IMR-90 (cell line): ENCODE measurements at regions not wholly inside any gene's neighbourhood (a gene's known extent, or its start where the extent isn't known, plus 50 kb on each side); places are given as distances from the start of the nearest gene placed in this dataset.

Experiments used
- FOS ChIP-seq: fragments of 150-350 bp; IDR thresholded peaks from 2 replicates; pipeline ENCODE4 v1.6.1; 2016; ENCODE audit warnings: low read depth, low read length
- MAFK ChIP-seq: IDR thresholded peaks from 2 replicates; pipeline ENCODE4 v1.6.1; 2012; ENCODE audit warnings: low read depth, low read length, improper control_type of control experiment
- POLR2A ChIP-seq: IDR thresholded peaks from 2 replicates; pipeline ENCODE4 v1.6.1; 2012; ENCODE audit warnings: mild to moderate bottlenecking, low read depth, low read length
- RAD21 ChIP-seq: IDR thresholded peaks from 2 replicates; pipeline ENCODE4 v1.6.1; 2012; ENCODE audit warnings: low read length, improper control_type of control experiment
- RCOR1 ChIP-seq: IDR thresholded peaks from 2 replicates; pipeline ENCODE4 v1.6.1; 2012; ENCODE audit warnings: mild to moderate bottlenecking, low read length, improper control_type of control experiment; ENCODE audit not compliant: insufficient replicate concordance
- TF ChIP-seq, protein P1 (sequence below): conservative IDR thresholded peaks from 2 replicates; pipeline ENCODE4 v1.5.1; 2012; ENCODE audit warnings: mild to moderate bottlenecking, low read depth, low read length, improper control_type of control experiment
- TF ChIP-seq, protein P2 (sequence below): fragments of 150-350 bp; IDR thresholded peaks from 2 replicates; pipeline ENCODE4 v1.6.1; 2017; ENCODE audit warnings: mild to moderate bottlenecking, antibody characterized with exemption, low read length, low read depth

- TF ChIP-seq, protein P1, sequence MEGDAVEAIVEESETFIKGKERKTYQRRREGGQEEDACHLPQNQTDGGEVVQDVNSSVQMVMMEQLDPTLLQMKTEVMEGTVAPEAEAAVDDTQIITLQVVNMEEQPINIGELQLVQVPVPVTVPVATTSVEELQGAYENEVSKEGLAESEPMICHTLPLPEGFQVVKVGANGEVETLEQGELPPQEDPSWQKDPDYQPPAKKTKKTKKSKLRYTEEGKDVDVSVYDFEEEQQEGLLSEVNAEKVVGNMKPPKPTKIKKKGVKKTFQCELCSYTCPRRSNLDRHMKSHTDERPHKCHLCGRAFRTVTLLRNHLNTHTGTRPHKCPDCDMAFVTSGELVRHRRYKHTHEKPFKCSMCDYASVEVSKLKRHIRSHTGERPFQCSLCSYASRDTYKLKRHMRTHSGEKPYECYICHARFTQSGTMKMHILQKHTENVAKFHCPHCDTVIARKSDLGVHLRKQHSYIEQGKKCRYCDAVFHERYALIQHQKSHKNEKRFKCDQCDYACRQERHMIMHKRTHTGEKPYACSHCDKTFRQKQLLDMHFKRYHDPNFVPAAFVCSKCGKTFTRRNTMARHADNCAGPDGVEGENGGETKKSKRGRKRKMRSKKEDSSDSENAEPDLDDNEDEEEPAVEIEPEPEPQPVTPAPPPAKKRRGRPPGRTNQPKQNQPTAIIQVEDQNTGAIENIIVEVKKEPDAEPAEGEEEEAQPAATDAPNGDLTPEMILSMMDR, result no peak
- no peak for TF ChIP-seq POLR2A
- no peak for TF ChIP-seq RAD21
- TF ChIP-seq MAFK, result no peak
- TF ChIP-seq FOS, result no peak
- TF ChIP-seq, protein P2, sequence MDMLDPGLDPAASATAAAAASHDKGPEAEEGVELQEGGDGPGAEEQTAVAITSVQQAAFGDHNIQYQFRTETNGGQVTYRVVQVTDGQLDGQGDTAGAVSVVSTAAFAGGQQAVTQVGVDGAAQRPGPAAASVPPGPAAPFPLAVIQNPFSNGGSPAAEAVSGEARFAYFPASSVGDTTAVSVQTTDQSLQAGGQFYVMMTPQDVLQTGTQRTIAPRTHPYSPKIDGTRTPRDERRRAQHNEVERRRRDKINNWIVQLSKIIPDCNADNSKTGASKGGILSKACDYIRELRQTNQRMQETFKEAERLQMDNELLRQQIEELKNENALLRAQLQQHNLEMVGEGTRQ, result no peak
- no peak for TF ChIP-seq RCOR1
Measured at GRCh38 chr14:36013483-36013882, 163.0 kb downstream of the PTCSC3 start.
